Progenitor cell of endocrine pancreas (in vitro differentiated cells): ENCODE measurements at regions not wholly inside any gene's neighbourhood (a gene's known extent, or its start where the extent isn't known, plus 50 kb on each side); places are given as distances from the start of the nearest gene placed in this dataset.

Experiments used
- DNase-seq: peaks from one replicate; pipeline ENCODE4 v3.0.0; 2021; ENCODE audit warnings: low spot score; ENCODE audit not compliant: unreplicated experiment
- H3K27ac Mint-ChIP-seq: 2 replicates; pipeline ENCODE4 v1.8.0; 2021; ENCODE audit warnings: mild to moderate bottlenecking, moderate library complexity, mixed read lengths
- H3K27me3 Mint-ChIP-seq: 2 replicates; pipeline ENCODE4 v1.8.0; 2021; ENCODE audit warnings: mixed read lengths
- H3K36me3 Mint-ChIP-seq: 2 replicates; pipeline ENCODE4 v1.8.0; 2022; ENCODE audit warnings: mixed read lengths; ENCODE audit not compliant: insufficient read depth
- H3K4me1 Mint-ChIP-seq: 2 replicates; pipeline ENCODE4 v1.8.0; 2021; ENCODE audit warnings: low read depth, mixed read lengths
- H3K4me3 Mint-ChIP-seq: 2 replicates; pipeline ENCODE4 v1.8.0; 2021; ENCODE audit warnings: low read depth, mild to moderate bottlenecking, moderate library complexity, mixed read lengths
- H3K9me3 Mint-ChIP-seq: 2 replicates; pipeline ENCODE4 v1.8.0; 2021; ENCODE audit warnings: low read depth, mixed read lengths
- CTCF ChIP-seq: fragments of 200-600 bp; sonication (generic); IDR thresholded peaks from one replicate; pipeline ENCODE4 v1.5.0; 2021; ENCODE audit warnings: antibody characterized with exemption, mild to moderate bottlenecking; ENCODE audit not compliant: unreplicated experiment

DNA sequence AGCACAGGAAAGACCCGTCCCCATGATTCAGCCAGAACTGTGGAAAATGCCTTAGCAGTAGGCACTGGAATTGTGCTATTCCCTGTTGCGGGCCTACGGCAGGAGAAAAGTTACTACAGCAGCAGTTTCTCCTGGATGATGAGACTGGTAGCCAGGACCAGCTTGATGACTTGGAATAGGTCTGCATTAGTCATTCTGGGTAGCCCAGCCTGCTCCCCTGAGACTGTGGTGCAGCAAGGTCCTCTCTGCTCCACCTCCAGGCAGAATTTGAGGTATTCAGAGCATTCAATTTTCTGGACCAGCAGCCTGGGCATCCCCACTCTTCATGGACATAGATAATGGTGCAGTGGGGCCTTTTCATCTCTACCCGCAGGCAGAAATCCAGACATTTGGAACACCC lies 490.0 kb downstream of the SH2D4B start:
- H3K4me3 Mint-ChIP-seq: no peak overlapping the region
- H3K36me3 Mint-ChIP-seq: no peaks in the 10 kb centered on the region
- H3K27ac Mint-ChIP-seq: no peak overlapping the region
- H3K9me3 Mint-ChIP-seq: peaks cover 6% of the 10 kb centered on the region
- DNase-seq: no peak
- no peak for TF ChIP-seq CTCF
- H3K4me1 Mint-ChIP-seq: no peaks in the 10 kb centered on the region
- no peaks in the 10 kb centered on the region for H3K27me3 Mint-ChIP-seq

GRCh38 chr10:81031774-81032173 lies 494.1 kb downstream of the SH2D4B start:
- no peak for TF ChIP-seq CTCF
- no peak for DNase-seq
- Mint-ChIP-seq H3K36me3 (no peaks in the 10 kb centered on the region), H3K27ac (no peak overlapping the region), H3K27me3 (no peaks in the 10 kb centered on the region), H3K4me3 (no peak overlapping the region), H3K4me1 (no peaks in the 10 kb centered on the region), H3K9me3 (peaks cover 6% of the 10 kb centered on the region)

DNA sequence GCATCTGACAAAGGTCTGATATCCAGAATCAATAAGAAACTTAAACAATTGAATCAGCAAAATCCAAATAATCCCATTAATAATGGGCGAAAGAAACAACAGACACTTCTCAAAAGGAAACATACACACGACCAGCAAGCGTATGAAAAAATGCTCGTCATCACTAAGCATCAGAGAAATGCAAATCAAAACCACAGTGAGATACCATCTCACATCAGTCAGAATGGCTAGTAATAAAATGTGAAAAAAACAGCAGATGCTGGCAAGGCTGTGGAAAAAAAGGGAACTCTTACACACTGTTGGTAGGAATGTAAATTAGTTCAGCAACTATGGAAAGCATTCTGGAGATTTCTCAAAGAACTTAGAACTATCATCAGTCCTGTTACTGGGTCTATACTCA lies 496.7 kb downstream of the SH2D4B start:
- H3K9me3 Mint-ChIP-seq: peaks cover 4% of the 10 kb centered on the region
- no peak for TF ChIP-seq CTCF
- no peaks in the 10 kb centered on the region for H3K4me1 Mint-ChIP-seq
- no peaks in the 10 kb centered on the region for H3K27me3 Mint-ChIP-seq
- H3K27ac Mint-ChIP-seq: no peak overlapping the region
- H3K4me3 Mint-ChIP-seq: no peak overlapping the region
- no peak for DNase-seq
- no peaks in the 10 kb centered on the region for H3K36me3 Mint-ChIP-seq

DNA sequence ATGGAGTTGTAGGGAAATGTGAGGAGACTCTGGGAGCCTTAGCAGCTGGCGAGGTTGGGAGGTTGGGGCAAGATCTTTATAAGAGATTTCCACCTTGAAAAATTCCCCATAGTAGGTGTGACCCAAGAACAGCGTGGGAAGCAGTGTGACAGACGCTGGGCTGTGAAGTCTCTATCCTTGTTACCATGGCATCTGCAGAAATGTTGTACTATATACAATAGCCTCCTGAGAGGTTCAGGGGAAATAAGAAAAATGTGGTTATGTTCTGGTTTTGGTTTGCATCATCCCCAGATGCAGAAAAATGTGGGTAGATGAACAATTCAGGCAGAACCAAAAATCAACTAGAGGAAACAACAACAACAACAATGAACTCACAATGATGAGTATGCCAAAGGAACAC lies 498.6 kb downstream of the SH2D4B start:
- DNase-seq: no peak
- H3K4me3 Mint-ChIP-seq: no peak overlapping the region
- H3K27me3 Mint-ChIP-seq: no peaks in the 10 kb centered on the region
- H3K27ac Mint-ChIP-seq: no peak overlapping the region
- peaks cover 1% of the 10 kb centered on the region for H3K36me3 Mint-ChIP-seq
- TF ChIP-seq CTCF: no peak
- peaks cover 8% of the 10 kb centered on the region for H3K9me3 Mint-ChIP-seq
- peaks cover 3% of the 10 kb centered on the region for H3K4me1 Mint-ChIP-seq

- H3K27ac Mint-ChIP-seq: no peak overlapping the region
- H3K9me3 Mint-ChIP-seq: peaks cover 9% of the 10 kb centered on the region
- no peak for TF ChIP-seq CTCF
- H3K4me1 Mint-ChIP-seq: peaks cover 3% of the 10 kb centered on the region
- no peak for DNase-seq
- H3K27me3 Mint-ChIP-seq: no peaks in the 10 kb centered on the region
- H3K36me3 Mint-ChIP-seq: peaks cover 1% of the 10 kb centered on the region
- H3K4me3 Mint-ChIP-seq: no peak overlapping the region
These were observed 502.3 kb downstream of the SH2D4B start for GRCh38 chr10:81040031-81040430.
